T47D (cell line): ENCODE measurements at regions not wholly inside any gene's neighbourhood (a gene's known extent, or its start where the extent isn't known, plus 50 kb on each side); places are given as distances from the start of the nearest gene placed in this dataset.

Experiments
- DNase-seq, 2 experiments: peaks; one replicate each; pipeline versions ENCODE4 v3.0.0 to v3.0.0-alpha.2; 2011 to 2012; ENCODE audit warnings: low read depth in 1 of 2, low spot score in 1 of 2
- JUND ChIP-seq: IDR thresholded peaks from 2 replicates; pipeline ENCODE4 v1.6.1; 2012; ENCODE audit warnings: low read depth
- in situ Hi-C: cut with HindIII; loops from 2 replicates; pipeline ENCODE4 v1.10.0; 2016; ENCODE audit warnings: low sequenced_read_pairs, low pct_unique_long_range_greater_than_20kb

GRCh38 chr14:104271391-104271790, 133.0 kb downstream of the KIF26A start:
- DNase-seq, result no peak
- TF ChIP-seq JUND, result no peak
- in situ Hi-C loops, result no loop called here

GRCh38 chr14:104274806-104275205, 136.4 kb downstream of the KIF26A start:
- DNase-seq, result no peak
- no peak for TF ChIP-seq JUND
- in situ Hi-C loops, result no loop called here

GRCh38 chr14:104277416-104278213, 139.2 kb downstream of the KIF26A start:
- in situ Hi-C loops, result no loop called here
- DNase-seq, result no peak
- no peak for TF ChIP-seq JUND

- in situ Hi-C loops, result no loop called here
- no peak for DNase-seq
- TF ChIP-seq JUND, result no peak
Measured at GRCh38 chr14:104278214-104278534, 139.8 kb downstream of the KIF26A start.

DNA sequence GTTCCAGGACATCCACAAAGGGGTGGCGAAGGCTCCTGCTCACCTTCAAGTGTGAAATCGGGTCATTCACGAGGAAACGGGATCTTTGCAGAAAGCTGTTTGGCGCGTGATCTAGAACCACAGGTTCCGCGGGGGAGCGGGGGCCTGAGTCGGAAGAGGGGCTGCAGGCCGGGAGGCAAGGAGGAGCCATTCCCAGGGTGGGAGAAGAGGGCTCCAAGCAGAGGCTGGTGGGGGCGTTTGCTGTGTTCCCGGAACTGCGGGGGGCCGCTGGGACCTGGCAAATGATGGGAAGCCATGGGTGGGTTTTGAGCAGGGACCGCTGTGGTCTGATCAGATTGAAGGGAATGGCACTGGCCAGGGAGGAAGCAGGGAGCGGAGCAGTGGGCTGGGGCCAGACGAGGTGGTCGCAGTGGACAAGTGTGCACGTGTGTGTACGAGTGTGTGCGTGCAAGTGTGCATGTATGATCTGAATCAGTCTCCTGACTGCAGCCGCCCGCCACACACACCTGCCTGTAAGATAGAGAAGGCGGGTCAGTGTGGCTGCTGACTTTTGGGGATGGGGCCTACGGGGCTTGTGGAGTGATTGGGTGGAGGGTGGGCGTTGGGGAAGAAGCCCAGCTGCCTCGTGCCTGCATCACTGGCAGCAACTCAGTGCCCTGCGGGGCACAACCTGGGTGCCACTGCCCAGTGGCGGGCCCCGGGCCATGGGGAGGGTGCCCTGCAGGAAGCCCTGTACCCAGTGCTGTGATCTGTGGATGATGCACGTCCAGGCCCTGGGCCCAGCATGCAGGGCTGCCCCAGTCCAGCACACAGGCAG, 141.9 kb downstream of the KIF26A start:
- no peak for TF ChIP-seq JUND
- in situ Hi-C loops, result no loop called here
- no peak for DNase-seq

DNA sequence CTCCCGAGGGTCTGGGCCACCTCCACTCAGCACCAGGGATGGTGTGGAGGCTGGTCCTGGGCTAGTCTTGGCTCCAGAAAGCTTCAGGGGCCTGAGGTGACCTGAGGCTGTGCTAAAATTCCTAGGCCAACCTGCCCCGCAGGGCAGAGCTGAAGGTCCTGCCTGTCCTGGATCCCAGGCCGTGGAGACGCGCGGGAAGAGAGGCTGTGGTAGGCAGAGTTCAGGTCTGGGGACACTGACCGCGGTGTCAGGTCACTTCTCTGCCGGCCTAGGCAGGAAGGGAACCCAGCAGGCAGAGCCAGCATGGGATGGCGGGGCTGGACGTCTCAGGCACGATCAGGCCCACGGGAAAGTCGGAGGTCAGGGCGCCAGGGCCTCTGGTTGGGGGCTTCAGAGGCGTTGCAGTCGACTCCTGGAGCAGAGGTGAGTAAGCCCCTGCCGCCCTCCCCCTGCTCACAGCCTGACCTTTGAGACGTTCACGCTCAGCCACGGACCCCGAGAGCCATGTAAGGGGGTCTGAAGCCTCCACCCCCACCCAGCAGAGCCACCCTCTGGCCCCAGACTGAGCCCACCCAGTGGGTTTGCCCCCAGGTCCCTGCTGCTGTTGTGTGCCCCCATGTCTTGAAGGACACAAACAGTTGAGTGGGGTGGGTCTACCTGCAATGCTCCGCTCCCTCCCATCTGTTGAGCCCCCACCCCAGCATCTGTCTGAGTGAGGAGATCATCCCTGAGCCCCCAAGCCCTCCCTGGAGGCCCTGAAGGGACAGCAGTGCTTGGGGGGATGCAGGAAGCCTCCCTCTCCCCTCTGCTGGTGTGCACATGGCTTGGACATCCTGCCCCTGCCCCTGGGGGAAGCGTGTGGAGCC, 142.7 kb downstream of the KIF26A start:
- TF ChIP-seq JUND, result no peak
- no peak for DNase-seq
- in situ Hi-C loops, result no loop called here

GRCh38 chr14:104281768-104282301, 143.4 kb downstream of the KIF26A start:
- DNase-seq, result no peak
- in situ Hi-C loops, result no loop called here
- no peak for TF ChIP-seq JUND

GRCh38 chr14:104282332-104283196, 144.2 kb downstream of the KIF26A start:
- no peak for DNase-seq
- TF ChIP-seq JUND, result no peak
- in situ Hi-C loops, result no loop called here

GRCh38 chr14:104283197-104284106, 145.1 kb downstream of the KIF26A start:
- TF ChIP-seq JUND, result no peak
- in situ Hi-C loops, result no loop called here
- DNase-seq, result no peak

DNA sequence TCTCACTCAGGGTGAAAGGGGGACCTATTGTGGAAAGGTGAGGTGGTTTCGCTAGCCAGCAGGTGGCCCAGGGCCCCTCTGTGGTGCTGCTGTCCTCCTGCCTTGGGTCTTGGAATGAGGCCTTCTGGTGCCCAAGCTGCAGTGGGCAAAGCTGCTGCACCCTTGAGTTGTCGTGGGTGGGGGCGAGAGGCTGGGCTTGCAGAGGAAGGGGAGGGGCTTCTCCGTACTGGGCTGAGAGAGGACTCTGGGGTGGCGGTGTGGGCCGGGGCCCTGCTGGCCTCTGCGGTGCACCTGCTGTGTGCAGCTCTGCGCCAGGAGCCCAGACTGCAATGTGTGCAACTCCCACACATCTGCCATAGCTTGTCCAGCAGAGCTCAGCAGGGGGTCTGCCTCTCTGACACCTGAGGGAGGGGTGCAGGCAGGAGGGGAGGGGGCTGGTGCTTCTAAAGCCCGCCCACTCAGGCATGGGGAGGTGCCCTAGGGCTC, 145.8 kb downstream of the KIF26A start:
- in situ Hi-C loops, result no loop called here
- TF ChIP-seq JUND, result no peak
- DNase-seq, result no peak
